Astrocyte of the cerebellum (primary cell): ENCODE measurements at regions not wholly inside any gene's neighbourhood (a gene's known extent, or its start where the extent isn't known, plus 50 kb on each side); places are given as distances from the start of the nearest gene placed in this dataset.

Experiments used
- DNase-seq: peaks from one replicate; pipeline ENCODE4 v3.0.0-alpha.2; 2011; ENCODE audit warnings: low read depth
- H3K4me3 ChIP-seq: 2 replicates; pipeline ENCODE4 v1.5.1; 2011; ENCODE audit warnings: mild to moderate bottlenecking, low read depth, low read length, moderate library complexity
- in situ Hi-C: cut with HindIII; loops from 2 replicates; pipeline ENCODE4 v1.10.0; 2017; ENCODE audit warnings: low sequenced_read_pairs
- TF ChIP-seq, protein P1 (sequence below): IDR thresholded peaks from 2 replicates; pipeline ENCODE4 v1.5.1; 2012; ENCODE audit warnings: low read length, low read depth, moderate library complexity, mild to moderate bottlenecking; ENCODE audit errors: missing control alignments

DNA sequence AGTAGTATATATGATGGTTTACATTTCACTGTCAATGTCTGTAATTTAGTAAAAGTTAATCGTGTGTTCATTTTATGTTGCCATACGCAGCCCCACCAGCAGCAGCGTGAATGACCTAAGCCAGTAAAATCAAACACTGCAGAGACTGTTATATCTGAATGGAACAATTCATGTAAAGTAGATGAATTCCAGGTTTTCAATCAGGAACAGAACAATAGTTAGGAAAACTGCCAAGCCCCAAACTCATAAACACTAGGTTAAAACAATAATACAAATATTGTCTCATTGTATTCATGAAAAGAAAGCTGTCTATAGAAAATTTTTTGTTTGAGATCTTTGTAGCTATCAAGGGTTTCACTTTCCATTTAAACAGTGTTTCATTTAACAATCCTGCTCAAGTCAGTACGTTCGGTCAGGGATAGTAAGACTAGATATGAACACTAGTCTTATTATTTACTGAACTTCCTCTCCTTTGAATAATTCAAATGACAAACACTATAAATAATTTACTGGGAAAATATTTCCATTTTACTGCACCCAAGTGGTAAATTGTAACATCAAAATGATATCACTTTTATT lies 256.8 kb upstream of the FLRT2 start:
- TF ChIP-seq, protein P1, sequence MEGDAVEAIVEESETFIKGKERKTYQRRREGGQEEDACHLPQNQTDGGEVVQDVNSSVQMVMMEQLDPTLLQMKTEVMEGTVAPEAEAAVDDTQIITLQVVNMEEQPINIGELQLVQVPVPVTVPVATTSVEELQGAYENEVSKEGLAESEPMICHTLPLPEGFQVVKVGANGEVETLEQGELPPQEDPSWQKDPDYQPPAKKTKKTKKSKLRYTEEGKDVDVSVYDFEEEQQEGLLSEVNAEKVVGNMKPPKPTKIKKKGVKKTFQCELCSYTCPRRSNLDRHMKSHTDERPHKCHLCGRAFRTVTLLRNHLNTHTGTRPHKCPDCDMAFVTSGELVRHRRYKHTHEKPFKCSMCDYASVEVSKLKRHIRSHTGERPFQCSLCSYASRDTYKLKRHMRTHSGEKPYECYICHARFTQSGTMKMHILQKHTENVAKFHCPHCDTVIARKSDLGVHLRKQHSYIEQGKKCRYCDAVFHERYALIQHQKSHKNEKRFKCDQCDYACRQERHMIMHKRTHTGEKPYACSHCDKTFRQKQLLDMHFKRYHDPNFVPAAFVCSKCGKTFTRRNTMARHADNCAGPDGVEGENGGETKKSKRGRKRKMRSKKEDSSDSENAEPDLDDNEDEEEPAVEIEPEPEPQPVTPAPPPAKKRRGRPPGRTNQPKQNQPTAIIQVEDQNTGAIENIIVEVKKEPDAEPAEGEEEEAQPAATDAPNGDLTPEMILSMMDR = no peak
- DNase-seq = no peak
- H3K4me3 ChIP-seq = no peak overlapping the region
- in situ Hi-C loops = no loop called here

DNA sequence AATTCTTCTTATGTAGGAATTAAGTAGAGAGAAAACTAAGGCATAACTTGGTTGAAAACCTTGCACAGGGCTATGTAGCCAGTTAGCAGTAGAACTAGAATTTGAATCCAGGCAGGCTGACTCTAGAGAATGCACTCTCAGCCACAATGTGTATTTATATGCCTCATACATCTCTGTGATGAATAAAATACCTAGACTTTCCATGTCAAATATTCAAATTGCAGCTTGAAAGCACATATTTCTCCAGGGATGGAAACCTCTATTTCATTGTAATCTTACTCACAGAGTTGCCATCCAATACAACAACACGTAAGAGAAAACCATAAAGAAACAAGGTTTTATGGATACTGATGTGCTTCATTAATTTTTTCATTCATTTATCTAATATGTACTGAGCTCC lies 256.0 kb upstream of the FLRT2 start:
- in situ Hi-C loops = no loop called here
- no peak for DNase-seq
- no peak overlapping the region for H3K4me3 ChIP-seq
- TF ChIP-seq, protein P1 = no peak

- DNase-seq = no peak
- TF ChIP-seq, protein P1 = no peak
- no peak overlapping the region for H3K4me3 ChIP-seq
- in situ Hi-C loops = no loop called here
Measured at GRCh38 chr14:85276161-85276978, 253.6 kb upstream of the FLRT2 start.

DNA sequence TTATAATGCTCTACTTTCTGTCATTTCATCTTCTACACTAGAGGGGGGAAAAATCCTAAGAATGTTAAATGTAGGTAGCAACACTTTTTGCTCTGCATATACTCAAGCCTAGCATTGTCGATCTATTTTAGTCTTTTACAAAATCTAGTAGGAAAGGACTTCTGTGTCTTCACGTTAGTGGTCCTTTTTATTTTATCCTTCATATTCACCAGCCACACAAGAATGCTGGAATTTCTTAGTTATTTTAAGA lies 253.0 kb upstream of the FLRT2 start:
- no peak for DNase-seq
- no peak overlapping the region for H3K4me3 ChIP-seq
- in situ Hi-C loops = no loop called here
- TF ChIP-seq, protein P1 = no peak

GRCh38 chr14:85279407-85279806 lies 250.5 kb upstream of the FLRT2 start:
- no peak overlapping the region for H3K4me3 ChIP-seq
- TF ChIP-seq, protein P1 = no peak
- in situ Hi-C loops = no loop called here
- DNase-seq = no peak

- TF ChIP-seq, protein P1 = no peak
- DNase-seq = no peak
- in situ Hi-C loops = no loop called here
- H3K4me3 ChIP-seq = no peak overlapping the region
Measured at GRCh38 chr14:85280074-85280473, 249.9 kb upstream of the FLRT2 start.
